ENCODE measurements at regions not wholly inside any gene's neighbourhood (a gene's known extent, or its start where the extent isn't known, plus 50 kb on each side); places are given as distances from the start of the nearest gene placed in this dataset.

- no peak for DNase-seq (ENCODE audit: low read depth)
Observed at GRCh38 chrX:44042116-44042515, 68.9 kb upstream of the NDP start.

- DNase-seq (ENCODE audit: low read depth) = no peak
Observed at GRCh38 chrX:44040406-44040805, 67.2 kb upstream of the NDP start.

DNA sequence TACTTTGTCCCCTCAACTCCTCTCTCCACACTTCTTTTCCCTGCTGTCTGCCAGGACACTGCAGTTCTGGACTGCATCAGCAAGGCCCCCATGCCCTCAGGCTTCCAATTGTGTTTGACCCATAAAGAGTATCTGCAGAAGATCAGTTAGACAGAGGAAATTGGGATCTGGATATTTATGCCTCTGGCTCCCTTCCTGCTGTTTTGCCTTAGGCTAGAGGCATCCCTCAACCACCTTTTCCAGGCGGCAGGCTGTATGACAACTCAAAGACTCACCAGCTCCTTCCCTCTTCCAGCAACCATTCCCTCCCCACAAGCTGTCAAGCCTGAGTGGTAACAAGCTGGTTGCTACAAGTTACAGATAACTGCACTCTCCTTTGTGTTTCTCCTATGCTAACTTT is 66.4 kb upstream of the NDP start:
- DNase-seq (ENCODE audit: low read depth) = no peak

- DNase-seq (ENCODE audit: low read depth) = peak; percentile 14
Observed at GRCh38 chrX:44036336-44036735, 63.1 kb upstream of the NDP start.

DNA sequence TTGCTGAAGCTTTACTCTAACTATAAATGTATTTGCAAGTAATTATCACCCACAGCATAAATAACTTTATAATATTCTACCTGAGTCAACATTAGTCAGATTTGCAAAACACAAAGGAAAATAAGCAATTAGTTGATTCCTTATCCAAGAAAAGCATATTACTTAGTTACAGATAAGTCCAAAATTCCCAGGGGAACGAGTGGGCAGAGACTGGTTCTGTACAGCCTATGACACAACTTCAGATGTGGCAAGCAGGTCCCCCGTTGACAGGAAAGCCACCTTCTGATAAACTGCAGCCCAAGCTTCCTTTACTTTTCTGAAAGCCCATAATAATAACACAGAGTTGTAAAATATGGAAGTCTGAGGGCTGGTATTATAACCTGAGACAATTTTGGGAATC is 62.4 kb upstream of the NDP start:
- DNase-seq (ENCODE audit: low read depth) = no peak

DNA sequence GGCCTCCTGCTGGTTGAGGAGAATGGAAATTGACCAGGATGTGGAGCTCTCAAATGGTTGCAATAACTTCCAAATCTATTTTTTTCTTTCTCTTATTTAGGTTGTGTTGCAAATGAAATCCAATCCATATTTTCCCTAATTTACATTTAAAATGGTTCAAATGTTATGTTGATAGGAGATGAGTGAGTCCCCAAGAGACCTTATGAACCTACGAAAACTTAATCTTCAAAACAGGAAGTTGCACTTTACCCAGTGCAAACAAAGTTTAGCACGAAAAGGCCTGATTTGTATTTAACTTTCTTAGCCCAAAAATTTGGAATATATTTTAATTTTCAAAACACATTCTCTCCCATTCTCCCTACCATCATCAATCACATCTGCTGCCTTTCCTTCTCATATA is 59.3 kb upstream of the NDP start:
- no peak for DNase-seq (ENCODE audit: low read depth)

GRCh38 chrX:44025555-44025954 is 52.4 kb upstream of the NDP start:
- peak; percentile 2 for DNase-seq (ENCODE audit: low read depth)

All from EH (cell line).